ENCODE measurements at regions not wholly inside any gene's neighbourhood (a gene's known extent, or its start where the extent isn't known, plus 50 kb on each side); places are given as distances from the start of the nearest gene placed in this dataset.
A peak's percentile ranks its signal among the peaks of the same experiment; 100 is the strongest.

DNA sequence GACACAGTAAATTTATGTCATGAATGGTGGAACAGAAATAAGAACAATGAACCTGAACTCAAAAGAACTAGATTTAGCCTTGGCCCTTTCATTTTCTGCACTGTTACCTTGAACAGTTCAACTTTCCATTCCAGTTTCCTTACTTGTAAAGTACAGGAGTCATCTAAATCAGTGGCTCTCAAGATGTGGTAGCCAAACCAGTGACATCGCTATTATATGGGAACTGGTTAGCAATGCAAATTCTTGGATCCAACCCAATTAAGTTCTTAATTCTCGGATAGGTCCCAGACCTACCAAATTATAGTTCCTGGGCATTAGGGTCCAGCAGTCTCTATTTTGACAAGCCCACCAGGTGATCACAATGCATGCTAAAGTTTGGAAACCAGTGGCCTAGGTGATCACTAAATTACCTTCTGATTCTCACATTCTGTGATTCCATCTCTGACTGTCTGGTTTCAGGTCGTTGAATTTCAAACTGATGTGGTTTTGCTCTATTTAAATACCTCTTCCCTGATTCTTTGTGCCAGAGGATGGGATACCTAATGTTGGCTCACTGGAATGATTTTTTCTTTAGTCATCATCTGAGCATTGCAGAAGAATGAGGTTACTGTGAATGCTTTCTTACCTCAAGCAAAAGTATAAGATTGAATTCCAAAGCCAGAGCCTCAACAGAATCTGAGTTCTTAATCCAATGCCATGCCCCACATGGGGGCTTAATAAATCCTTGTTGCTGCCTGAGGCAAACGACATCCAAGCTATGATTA lies 253.8 kb downstream of the ENC1 start:
- Histone ChIP-seq H3K4me1 (ENCODE audit: insufficient read depth, low read length) (peaks cover 18% of the 10 kb centered on the region), H3K4me3 (ENCODE audit: insufficient read depth, low read length) (no peak overlapping the region), H4K20me1 (ENCODE audit: insufficient read depth, low read length) (no peaks in the 10 kb centered on the region), H2AFZ (ENCODE audit: low read length) (no peak overlapping the region), H3K79me2 (ENCODE audit: insufficient read depth, low read length) (no peaks in the 10 kb centered on the region), H3K27ac (ENCODE audit: low read depth, low read length) (peak overlapping the region; percentile 3), H3K9me3 (ENCODE audit: low read depth, low read length) (no peaks in the 10 kb centered on the region), H3K27me3 (ENCODE audit: insufficient read depth, low read length) (no peaks in the 10 kb centered on the region), H3K4me2 (ENCODE audit: insufficient read depth, low read length) (no peak overlapping the region), H3K36me3 (ENCODE audit: insufficient read depth, low read length) (no peaks in the 10 kb centered on the region)
- DNase-seq (ENCODE audit: insufficient read length, low spot score, missing footprints): no peak
- TF ChIP-seq CTCF (IDR thresholded peaks at IDR 0.05; ENCODE audit: extremely low read depth, low read depth, low read length): no peak

DNA sequence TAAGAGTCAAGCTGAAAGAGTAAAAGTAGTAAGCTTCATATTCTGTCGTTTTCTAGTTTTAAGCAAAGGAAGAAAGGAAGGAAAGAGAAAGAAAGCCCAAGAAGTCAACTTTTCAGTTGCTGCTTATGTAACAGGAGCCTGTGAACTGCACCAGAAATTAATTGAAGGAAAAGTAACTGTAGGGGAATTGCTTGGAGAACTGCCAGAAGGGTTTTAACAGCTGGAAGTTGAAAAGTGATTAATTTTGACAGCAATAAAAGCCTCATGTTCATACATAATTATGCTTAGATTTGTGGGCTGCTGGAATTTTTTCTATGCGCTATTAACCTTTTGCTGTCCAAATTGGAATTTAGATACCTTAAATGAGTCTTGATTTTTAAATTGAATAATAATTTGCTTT lies 255.7 kb downstream of the ENC1 start:
- Histone ChIP-seq H3K27me3 (ENCODE audit: insufficient read depth, low read length) (no peaks in the 10 kb centered on the region), H3K36me3 (ENCODE audit: insufficient read depth, low read length) (no peaks in the 10 kb centered on the region), H4K20me1 (ENCODE audit: insufficient read depth, low read length) (no peaks in the 10 kb centered on the region), H3K79me2 (ENCODE audit: insufficient read depth, low read length) (no peaks in the 10 kb centered on the region), H2AFZ (ENCODE audit: low read length) (no peak overlapping the region), H3K4me3 (ENCODE audit: insufficient read depth, low read length) (no peak overlapping the region), H3K27ac (ENCODE audit: low read depth, low read length) (no peak overlapping the region), H3K4me1 (ENCODE audit: insufficient read depth, low read length) (peaks cover 15% of the 10 kb centered on the region), H3K9me3 (ENCODE audit: low read depth, low read length) (no peaks in the 10 kb centered on the region), H3K4me2 (ENCODE audit: insufficient read depth, low read length) (no peak overlapping the region)
- TF ChIP-seq CTCF (IDR thresholded peaks at IDR 0.05; ENCODE audit: extremely low read depth, low read depth, low read length): no peak
- DNase-seq (ENCODE audit: insufficient read length, low spot score, missing footprints): no peak

GRCh38 chr5:74382987-74383593 lies 257.4 kb downstream of the ENC1 start:
- no peaks in the 10 kb centered on the region for H4K20me1 ChIP-seq (ENCODE audit: insufficient read depth, low read length)
- peak; percentile 66 for DNase-seq (ENCODE audit: insufficient read length, low spot score, missing footprints)
- H3K27me3 ChIP-seq (ENCODE audit: insufficient read depth, low read length): no peaks in the 10 kb centered on the region
- no peaks in the 10 kb centered on the region for H3K9me3 ChIP-seq (ENCODE audit: low read depth, low read length)
- no peak overlapping the region for H3K4me3 ChIP-seq (ENCODE audit: insufficient read depth, low read length)
- H3K4me1 ChIP-seq (ENCODE audit: insufficient read depth, low read length): peaks cover 14% of the 10 kb centered on the region
- TF ChIP-seq CTCF (IDR thresholded peaks at IDR 0.05; ENCODE audit: extremely low read depth, low read depth, low read length): no peak
- no peak overlapping the region for H2AFZ ChIP-seq (ENCODE audit: low read length)
- peak overlapping the region; percentile 55 for H3K27ac ChIP-seq (ENCODE audit: low read depth, low read length)
- peak overlapping the region; percentile 2 for H3K4me2 ChIP-seq (ENCODE audit: insufficient read depth, low read length)
- no peaks in the 10 kb centered on the region for H3K36me3 ChIP-seq (ENCODE audit: insufficient read depth, low read length)
- H3K79me2 ChIP-seq (ENCODE audit: insufficient read depth, low read length): no peaks in the 10 kb centered on the region

DNA sequence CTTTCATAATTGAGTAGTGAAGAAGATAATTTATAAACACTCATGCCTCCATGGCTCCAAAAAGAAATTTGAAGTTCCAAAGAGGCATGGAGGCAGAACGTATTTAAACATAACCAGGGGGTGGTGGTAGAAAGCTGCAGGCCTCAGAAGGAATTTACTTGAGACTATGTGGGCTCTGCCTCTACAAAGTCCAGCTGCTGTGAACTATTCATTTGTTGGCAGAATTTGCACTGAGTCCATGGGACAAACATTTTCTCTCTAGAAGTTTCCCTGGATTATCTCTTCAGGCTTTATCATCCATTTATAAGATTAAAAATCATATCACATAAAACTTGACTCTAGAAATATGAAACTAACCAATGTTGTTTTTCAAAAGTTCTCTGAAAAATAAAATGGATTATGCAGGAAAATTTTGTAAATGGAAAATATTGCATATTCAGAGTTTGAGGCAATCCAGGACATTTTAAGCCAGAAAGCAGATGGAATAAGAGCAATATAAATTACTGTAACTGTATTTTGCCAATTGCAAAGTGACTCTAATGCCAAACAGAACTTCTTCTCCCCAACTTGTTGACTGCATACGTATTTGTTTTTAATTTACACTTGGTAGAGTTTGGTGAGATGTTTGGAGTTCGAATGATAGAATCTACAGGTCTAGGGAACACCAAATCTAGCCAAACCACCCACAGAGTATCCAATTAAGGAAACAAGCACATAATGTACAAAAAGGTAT lies 258.2 kb downstream of the ENC1 start:
- DNase-seq (ENCODE audit: insufficient read length, low spot score, missing footprints): no peak
- H3K36me3 ChIP-seq (ENCODE audit: insufficient read depth, low read length): no peaks in the 10 kb centered on the region
- H3K79me2 ChIP-seq (ENCODE audit: insufficient read depth, low read length): no peaks in the 10 kb centered on the region
- H3K27me3 ChIP-seq (ENCODE audit: insufficient read depth, low read length): no peaks in the 10 kb centered on the region
- no peaks in the 10 kb centered on the region for H4K20me1 ChIP-seq (ENCODE audit: insufficient read depth, low read length)
- H3K4me2 ChIP-seq (ENCODE audit: insufficient read depth, low read length): no peak overlapping the region
- no peak overlapping the region for H2AFZ ChIP-seq (ENCODE audit: low read length)
- H3K4me3 ChIP-seq (ENCODE audit: insufficient read depth, low read length): no peak overlapping the region
- H3K9me3 ChIP-seq (ENCODE audit: low read depth, low read length): no peaks in the 10 kb centered on the region
- no peak overlapping the region for H3K27ac ChIP-seq (ENCODE audit: low read depth, low read length)
- H3K4me1 ChIP-seq (ENCODE audit: insufficient read depth, low read length): peaks cover 14% of the 10 kb centered on the region
- no peak for TF ChIP-seq CTCF (IDR thresholded peaks at IDR 0.05; ENCODE audit: extremely low read depth, low read depth, low read length)
